ENCODE measurements at regions not wholly inside any gene's neighbourhood (a gene's known extent, or its start where the extent isn't known, plus 50 kb on each side); places are given as distances from the start of the nearest gene placed in this dataset.
"Not testable (repeated sequence)": the region's sequence is repeated elsewhere in the genome, so short reads cannot be mapped to it uniquely, and the experiment has no call there.

DNA sequence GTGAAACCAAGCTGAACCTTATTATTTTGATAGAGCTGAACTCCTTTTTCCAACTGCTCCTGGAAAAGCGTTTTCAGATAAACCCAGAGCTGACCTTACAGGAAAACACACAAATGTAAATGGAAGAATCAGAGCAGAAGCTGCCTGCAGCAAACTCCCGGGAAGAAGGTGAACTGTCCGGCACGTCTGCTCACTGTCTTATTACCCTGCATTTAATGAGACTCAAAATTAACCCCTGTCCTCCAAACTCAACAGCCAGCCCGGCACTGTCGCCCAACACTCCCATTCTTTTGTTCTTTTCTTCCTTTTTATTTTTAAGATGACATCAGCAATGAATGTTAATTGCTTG is 1046.9 kb upstream of the FLRT2 start:
- DNase-seq = no peak

DNA sequence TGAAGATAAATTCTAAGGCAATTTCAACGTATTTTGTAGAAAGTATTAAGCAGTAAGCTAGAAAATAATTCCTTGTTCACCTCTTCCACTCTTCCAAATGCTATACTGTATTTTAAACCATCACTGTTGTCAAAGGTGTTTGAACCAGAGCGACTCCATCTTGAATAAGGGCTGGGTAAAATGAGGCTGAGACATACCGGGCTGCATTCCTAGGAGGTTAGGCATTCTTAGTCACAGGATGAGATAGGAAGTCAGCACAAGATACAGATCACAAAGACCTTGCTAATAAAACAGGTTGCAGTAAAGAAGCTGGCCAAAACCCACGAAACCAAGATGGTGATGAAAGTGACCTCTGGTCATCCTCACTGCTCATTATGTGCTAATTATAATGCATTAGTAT is 1045.7 kb upstream of the FLRT2 start:
- not testable (repeated sequence) for DNase-seq

DNA sequence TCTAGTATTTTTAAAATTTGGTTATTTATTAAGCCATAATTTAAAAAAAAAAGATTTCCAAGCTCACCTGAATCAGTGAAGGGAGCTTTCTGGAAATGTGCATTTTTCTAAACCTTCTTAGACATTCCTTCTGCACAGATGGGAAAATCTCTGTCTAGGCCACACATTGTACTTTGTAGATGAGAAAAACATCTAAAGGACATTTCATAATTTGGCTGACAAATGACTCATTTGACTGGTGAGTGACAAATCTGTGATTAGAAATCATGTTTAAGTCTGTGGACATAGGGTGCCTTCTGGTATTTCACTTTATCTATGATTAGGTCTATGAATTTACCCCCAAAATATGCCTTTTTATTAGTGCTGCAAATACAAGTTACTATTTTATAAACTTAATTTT is 1044.9 kb upstream of the FLRT2 start:
- DNase-seq = no peak

DNA sequence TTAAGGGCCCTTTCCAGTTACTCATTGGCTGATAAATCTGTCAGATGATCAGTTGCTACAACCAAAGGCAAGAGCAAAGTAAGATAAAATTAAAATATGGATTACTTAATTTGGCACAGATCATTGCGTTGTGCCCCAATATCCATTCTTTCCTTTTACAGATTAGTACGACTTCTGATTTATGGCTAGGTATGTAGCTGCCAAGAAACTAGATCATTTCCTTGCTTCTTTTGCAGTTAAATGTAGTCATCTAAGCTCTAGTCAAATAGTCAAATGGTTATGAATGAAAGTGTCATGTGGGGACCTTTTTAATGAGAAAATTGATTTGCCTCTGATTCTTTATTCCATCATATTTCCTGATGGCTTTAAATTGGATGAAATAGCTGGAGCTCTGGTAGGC is 1039.9 kb upstream of the FLRT2 start:
- DNase-seq = no peak

DNA sequence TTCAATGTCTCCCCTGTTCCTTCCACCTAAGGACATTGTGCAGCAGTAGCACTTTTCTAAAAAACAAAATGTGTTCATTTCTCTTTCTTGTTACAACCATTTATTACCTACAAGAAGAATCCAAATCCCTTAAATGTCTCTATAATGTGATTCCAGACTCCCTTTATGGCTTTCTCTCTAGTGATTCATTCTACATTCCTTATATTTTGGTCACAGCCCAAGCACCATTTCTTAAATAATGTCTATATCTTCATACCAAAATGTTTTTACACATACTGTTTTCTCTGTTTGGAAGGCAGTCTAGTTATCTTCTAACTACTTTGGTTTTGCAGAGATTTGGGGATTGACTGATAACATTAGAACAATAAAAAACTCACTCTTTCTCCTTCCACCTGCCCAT is 1037.3 kb upstream of the FLRT2 start:
- no peak for DNase-seq

DNA sequence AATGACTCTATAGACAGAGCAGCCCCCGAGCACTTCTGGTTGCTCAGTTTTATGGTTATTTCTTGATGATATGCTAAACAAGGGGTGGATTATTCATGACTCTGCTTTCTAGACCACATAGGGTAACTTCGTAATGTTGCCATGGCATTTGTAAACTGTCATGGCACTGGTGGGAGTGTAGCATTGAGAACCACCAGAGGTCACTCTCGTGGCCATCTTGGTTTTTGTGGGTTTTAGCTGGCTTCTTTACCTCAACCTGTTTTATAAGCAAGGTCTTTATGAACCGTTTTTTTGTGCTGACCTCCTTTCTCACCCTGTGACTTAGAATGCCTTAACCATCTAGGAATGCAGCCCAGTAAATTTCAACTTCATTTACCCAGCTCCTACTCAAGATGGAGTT is 1036.2 kb upstream of the FLRT2 start:
- no peak for DNase-seq

DNA sequence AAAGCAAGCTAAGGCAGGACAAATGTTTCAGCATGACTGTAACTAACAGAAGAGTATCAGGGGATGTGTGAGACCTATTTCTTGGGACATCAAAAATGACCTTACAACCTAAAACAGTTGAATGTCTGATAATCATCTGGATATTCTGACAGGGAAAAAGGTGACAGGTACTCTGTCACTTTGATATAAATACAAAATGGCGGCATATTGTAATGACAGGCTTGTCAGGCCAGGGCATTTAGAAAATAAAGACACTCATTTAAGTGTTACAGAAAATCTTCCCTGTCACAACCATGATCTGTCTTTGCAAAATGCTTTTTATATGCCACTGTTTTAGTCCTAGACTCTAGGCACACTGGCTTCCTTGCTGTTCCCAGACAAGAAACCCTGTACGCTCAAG is 1033.3 kb upstream of the FLRT2 start:
- no peak for DNase-seq

DNA sequence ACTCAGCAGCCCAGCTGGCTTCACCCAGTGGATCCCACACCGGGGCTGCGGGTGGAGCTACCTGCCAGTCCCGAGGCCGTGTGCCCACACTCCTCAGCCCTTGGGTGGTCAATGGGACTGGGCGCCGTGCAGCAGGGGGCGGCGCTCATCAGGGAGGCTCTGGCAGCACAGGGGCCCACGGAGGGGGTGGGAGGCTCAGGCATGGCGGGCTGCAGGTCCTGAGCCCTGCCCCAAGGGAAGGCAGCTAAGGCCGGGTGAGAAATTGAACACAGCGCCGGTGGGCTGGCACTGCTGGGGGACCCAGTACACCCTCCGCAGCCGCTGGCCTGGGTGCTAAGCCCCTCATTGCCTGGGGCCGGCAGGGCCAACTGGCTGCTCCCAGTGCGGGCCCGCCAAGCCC is 1017.1 kb upstream of the FLRT2 start:
- DNase-seq = not testable (repeated sequence)

DNA sequence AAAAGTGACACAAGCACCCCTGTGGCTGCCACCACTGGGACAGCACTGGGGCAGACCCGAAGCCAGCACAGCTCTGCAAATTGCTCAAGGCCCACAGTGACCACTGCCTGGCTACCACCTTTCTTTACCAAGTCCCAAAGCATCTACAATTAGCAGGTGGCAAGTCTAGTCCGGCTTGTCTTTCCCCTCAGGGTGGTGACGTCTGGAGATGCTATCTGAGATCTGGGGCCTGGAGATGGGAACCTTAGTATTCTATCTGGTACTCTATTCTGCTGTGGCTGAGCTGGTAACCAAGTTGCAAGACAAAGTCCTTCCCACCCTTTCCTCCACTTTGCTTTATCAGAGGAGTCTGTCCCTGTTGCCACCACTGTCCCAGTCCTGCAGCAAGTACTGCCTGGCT is 1010.1 kb upstream of the FLRT2 start:
- DNase-seq = no peak

DNA sequence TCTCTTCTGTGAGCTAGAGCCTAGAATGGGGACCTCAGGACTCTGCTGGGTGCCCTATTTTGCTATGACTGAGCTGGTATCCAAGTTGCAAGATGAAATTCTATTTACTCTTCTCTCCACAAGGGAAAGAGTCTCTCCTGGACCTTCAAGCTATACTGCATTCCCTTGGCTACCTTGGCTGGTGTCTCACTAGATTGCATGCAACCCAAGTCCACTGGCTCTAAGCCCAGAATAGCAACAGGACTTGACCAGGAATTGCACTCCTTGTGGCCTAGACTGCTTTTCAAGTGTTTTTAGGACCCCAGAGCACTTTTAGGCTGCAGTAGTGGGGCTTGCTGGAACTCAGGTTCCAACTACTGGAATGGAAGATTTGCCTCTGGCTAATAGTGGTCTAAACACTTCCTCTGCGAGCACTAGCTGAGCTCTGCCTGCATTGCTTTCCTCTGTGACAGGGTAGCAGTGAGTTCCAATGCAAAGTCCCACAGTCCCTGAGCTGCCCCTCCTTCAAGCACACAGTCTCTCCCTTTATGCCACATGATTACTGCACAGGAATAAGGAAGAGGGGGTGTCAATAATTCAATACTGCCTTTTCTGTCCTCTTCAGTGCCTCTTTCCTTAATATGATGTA is 1009.1 kb upstream of the FLRT2 start:
- DNase-seq = no peak

DNA sequence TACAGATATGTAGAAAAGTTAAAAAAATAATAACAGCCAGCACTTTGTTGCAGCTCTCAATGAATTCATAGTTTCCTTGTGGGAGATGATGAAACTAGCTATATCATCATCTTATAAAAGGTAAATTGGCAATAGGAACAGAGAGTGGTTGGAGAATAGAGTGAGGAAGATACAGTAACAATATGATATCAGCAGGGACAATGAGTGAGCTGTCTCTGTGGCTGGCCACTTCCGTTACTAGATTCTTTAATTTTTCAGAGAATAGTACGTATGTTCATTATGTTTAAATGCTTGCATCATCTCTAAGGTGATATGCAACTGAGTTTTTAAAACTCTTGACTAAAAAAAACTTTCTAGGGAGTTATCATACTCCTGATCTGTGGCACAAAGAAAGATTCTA is 1006.2 kb upstream of the FLRT2 start:
- no peak for DNase-seq

DNA sequence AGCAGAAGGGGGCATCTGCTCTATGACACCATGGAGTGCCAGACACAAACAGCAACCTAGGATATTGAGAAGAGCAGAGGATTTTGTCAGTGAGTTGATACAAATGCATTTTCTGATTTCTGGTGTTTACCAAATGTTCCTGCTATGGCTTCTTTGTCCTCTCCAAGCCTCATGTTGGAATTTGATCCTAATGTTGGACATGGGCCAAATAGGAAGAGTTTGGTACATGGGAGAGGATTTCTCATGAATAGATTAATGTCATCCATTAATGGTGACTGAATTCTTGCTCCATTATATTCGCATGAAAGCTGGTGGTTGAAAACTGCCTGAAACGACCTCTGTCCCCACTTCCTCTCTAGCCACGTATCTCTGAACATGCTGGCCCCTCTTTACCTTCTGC is 1002.2 kb upstream of the FLRT2 start:
- no peak for DNase-seq

DNA sequence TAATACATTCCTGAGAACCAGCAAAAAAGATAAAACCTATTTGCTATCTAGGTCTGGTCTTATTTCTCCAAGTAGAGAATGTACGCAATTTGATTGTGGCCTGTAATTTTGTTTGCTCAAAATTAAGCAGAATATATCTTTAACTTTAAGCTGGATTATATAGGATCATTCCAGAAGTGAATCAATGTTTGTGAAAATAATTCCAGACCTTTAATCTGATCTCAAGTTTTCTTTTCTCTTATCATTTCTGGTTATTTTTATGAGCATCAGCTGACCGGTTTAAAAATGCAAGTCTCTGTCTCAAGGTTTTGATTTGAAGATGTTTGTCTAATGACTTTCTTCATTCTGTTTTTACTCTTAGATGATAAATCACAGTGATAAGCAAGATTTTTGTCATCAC is 997.9 kb upstream of the FLRT2 start:
- no peak for DNase-seq

DNA sequence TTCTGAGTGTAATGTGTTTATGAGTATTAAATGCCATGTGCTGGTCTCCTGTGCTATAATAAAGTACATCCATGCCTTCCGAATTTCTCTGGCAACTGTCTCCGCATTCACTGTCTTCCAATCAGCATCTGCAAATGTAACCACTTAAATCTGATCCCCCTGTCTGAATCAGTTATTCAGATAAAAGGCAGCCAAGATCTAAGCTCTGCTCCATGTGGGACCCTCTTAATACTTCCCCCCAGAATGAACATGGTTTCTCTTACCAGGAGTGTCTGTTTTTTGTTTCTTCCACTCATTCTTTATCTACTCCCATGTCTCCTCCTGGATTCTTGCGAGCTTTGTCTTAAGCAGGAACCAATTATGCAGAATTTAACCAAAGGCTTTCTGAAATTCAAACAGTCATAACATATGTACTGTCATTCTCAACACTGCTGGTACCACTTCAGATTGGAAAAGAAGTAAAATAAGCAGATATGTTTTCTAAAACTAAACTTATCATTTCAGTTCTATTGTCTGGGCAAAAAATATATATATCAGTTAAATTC is 996.7 kb upstream of the FLRT2 start:
- no peak for DNase-seq

DNA sequence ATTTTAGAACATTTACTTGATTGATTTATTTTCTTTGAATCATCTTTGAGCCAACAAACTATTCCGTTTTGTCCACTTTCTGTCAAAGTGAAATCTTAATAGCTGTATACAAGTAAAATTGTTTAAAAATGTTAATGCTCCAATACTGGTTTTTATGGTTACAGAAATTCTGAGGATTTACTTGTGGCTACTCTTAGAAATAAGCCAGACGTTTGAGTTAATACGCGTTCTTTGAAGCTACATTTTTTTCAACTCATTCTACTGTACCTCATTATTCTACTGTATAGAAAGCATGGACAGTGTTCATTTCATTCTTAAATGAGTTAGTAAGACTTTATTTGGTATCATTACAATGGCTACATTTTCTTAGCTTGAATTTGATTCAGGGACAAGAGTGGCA is 996.2 kb upstream of the FLRT2 start:
- DNase-seq = no peak

DNA sequence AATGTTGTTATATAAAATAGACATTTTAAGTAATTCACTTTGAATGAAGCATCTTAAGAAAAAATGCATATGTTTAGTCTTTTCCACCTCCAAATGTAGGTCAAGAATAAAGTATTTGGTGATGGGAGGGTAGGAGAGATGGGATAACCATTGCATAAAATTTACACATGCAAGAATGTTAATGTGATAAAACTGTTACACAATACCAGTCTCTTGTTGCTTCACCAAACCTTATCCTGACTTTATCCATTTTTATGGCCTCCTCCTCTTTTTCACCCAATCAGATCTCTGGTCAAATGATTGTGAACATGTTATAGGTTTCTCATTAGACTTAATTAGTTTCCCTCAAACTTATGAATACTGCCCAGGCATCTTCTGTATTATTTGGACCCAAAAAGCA is 994.5 kb upstream of the FLRT2 start:
- no peak for DNase-seq

DNA sequence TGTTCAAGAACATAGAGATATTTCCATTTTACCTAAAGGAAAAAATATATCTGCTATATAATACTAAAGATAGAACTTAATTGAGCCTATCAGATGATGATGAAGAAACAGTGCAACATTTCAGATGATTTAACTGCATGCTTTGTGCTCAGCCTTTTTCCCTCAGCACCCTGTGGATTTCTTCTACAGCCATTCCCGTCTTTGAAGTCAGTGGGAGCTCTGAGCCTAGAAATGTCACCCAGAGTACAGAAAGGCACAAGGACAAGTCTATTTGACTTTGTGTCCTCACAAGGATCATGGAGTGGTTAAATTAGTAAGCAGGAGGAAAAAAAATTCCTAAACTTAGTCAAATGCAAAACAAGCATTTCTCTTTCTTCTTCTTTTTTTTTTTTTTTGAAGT is 994.0 kb upstream of the FLRT2 start:
- DNase-seq = no peak

DNA sequence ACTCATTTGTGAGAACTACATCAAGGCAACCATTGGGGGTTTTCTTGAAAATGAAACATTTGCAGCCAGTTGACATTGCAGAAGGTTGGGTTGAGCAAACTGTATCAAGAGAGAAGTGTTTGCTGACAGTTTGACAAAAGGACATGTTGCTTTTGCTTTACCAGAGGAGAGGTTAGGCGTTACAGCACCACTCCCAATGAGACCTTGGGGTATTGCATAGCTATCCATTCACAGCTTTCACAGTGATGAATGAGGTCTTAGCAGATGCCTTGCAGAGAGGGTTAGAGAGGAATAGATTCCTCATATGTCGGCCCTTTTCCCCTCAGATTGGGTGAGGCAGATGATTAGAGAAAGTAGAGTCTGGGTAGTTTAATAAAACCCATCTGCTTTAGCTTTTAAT is 988.9 kb upstream of the FLRT2 start:
- no peak for DNase-seq

DNA sequence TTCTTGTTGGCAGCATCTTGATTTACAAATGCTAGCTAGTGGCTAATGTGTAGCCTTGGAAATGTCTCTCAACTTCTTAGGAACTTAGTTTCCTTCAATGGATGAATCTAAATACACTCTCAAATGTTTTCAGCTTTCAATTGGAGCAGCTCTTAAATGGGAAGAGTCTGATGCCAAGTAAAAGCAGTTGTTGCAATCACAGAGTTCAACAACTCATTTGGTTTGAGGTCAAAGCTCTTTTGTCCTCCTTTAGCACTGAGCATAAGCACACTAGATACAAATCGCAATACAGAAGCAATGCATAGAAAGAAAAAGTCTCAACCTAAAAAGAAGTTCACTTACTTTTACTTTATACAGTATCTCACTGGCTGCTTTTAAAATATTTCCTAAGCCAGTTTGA is 986.1 kb upstream of the FLRT2 start:
- no peak for DNase-seq

DNA sequence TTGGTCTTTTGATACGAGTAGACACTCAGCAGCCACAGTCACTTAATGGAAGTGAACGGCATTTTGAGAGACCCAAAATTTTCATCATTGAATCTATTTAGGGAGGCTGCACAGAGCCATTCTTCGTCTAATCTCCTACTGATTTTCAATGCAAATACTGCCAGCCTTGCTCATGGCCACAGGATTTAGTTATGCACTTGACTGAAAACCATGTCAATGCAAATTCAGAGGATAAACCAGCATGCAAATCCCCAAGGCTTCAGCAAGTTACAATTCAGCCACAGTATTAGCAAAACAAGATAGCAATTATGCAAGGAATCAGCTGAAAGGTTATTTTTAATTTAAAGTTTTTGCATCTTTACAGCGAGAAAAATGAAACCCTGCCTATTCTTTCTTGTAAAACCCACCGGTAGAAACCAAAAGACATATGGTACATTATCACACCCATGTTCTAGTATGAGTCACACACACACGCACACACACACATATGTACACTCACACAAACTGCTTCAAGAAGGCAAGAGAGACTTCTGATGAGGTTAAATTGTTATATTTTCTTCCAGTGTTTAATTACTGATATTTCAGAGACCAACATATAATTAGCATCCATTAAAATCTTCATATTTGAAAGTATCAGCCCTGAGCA is 985.3 kb upstream of the FLRT2 start:
- no peak for DNase-seq

DNA sequence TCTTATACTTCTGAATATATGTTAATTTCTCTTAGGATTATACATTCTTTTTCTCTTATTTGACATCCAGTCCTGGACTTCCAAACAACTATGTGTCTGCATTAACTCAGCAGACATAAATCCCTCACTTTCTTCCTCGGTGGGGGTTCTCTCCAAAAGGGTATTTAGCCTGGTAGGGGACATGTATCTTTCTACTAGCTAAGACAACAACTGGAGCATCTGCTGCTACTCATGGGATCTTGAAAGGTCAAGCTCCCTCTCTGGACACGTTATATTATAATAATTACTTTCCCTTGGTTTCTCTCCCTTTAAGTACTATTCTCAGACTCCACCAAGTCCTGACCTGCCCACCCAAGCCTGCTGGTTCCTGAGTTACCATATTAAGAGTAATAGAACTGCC is 983.7 kb upstream of the FLRT2 start:
- DNase-seq = no peak

DNA sequence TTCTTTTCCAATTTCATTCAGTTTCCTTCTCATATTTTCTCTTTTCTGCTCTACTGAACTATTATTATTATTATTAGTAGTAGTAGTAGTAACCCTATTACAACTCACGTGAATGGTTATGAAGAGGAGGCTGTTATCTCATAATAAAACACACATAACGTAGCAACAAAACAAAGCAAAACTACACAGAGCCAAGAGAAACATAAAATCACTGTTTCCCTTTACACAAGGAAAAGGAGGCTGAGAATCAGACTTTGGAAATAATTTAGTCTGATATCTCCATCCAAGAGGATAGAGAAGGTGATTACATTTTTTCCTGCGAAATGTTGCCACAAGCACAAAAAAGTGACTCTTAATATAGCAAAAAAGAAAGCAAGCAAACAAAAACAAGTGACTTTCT is 975.8 kb upstream of the FLRT2 start:
- no peak for DNase-seq

DNA sequence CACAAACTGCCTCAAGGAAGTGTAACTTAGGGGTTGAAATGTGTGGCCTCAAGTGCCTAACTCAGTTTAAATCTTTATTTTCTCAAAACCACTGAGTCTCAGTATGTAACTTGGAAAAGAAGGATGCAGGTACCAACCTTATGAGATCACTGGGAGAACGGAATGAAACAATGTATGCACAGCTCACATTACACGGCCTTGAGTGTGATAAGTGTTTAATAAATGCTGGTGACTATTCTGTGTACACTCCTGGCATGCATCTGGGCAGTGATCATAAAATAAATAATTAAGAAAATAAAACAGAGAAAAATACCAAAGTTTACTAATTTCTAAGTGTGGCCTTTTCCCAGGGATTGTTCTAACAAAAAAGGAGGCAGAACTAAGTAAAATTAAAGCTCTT is 974.5 kb upstream of the FLRT2 start:
- no peak for DNase-seq

DNA sequence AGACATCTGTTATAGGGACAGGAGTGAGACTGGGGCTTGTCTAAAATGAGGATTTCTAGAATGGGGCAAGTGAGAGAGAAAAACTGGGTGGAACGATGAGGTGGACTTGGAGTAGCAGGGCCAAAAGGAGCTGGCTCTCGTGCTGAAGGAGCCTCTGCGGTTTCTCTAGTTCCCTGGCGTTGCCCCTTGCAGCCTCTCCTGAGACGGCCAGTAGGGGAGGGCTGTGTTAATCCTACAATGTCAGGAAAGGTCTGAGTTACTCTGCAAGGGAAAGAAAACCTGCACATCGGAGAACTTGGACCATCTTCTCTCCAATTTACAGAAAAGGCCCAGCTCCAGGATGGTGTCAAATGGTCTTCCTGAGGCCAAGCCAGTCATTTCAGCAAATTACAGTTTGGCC is 963.8 kb upstream of the FLRT2 start:
- no peak for DNase-seq

DNA sequence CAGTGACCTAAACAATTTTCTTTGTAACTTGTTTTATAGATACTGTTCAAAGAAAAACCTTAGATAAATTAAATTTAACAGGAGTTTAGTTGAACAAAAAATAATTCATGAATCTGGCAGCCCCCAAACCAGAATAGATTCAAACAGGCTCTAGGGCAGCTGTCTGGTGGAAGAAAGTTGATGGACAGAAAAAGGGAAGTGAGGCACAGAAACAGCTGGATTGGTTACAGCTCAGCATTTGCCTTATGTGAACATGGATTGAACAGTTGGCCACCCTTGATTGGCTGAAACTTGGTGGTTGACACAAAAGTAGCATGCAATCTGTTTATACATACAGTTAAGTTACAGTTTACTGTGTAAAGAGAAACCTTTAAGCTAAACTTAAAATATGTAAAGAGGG is 954.3 kb upstream of the FLRT2 start:
- DNase-seq = no peak
